HG03342 (cell line): ENCODE measurements at regions not wholly inside any gene's neighbourhood (a gene's known extent, or its start where the extent isn't known, plus 50 kb on each side); places are given as distances from the start of the nearest gene placed in this dataset.
"Not testable (repeated sequence)": the region's sequence is repeated elsewhere in the genome, so short reads cannot be mapped to it uniquely, and the experiment has no call there.

Experiments
- ATAC-seq: cut with Tn5 transposase; IDR thresholded peaks from one replicate; pipeline ENCODE4 v1.9.1; 2021; ENCODE audit warnings: mild to moderate bottlenecking, moderate library complexity; ENCODE audit not compliant: unreplicated experiment

- no peak for ATAC-seq
Observed at GRCh38 chr12:42932936-42933335, 343.4 kb upstream of the PRICKLE1 start.

GRCh38 chr12:42926232-42926631 lies 336.7 kb upstream of the PRICKLE1 start:
- ATAC-seq = no peak

GRCh38 chr12:42924482-42924881 lies 334.9 kb upstream of the PRICKLE1 start:
- no peak for ATAC-seq

GRCh38 chr12:42923583-42923982 lies 334.0 kb upstream of the PRICKLE1 start:
- ATAC-seq = no peak

GRCh38 chr12:42923156-42923555 lies 333.6 kb upstream of the PRICKLE1 start:
- ATAC-seq = no peak

GRCh38 chr12:42922505-42922850 lies 332.9 kb upstream of the PRICKLE1 start:
- no peak for ATAC-seq

GRCh38 chr12:42921741-42922504 lies 332.4 kb upstream of the PRICKLE1 start:
- no peak for ATAC-seq

GRCh38 chr12:42919691-42920090 lies 330.1 kb upstream of the PRICKLE1 start:
- no peak for ATAC-seq

GRCh38 chr12:42918443-42918842 lies 328.9 kb upstream of the PRICKLE1 start:
- no peak for ATAC-seq

GRCh38 chr12:42916143-42916542 lies 326.6 kb upstream of the PRICKLE1 start:
- ATAC-seq = no peak

GRCh38 chr12:42915426-42915825 lies 325.9 kb upstream of the PRICKLE1 start:
- no peak for ATAC-seq

- ATAC-seq = no peak
Observed at GRCh38 chr12:42912367-42912766, 322.8 kb upstream of the PRICKLE1 start.

GRCh38 chr12:42910656-42911055 lies 321.1 kb upstream of the PRICKLE1 start:
- no peak for ATAC-seq

- ATAC-seq = no peak
Observed at GRCh38 chr12:42908712-42909111, 319.2 kb upstream of the PRICKLE1 start.

- not testable (repeated sequence) for ATAC-seq
Observed at GRCh38 chr12:42906801-42907200, 317.3 kb upstream of the PRICKLE1 start.

GRCh38 chr12:42905419-42905705 lies 315.8 kb upstream of the PRICKLE1 start:
- ATAC-seq = no peak

- no peak for ATAC-seq
Observed at GRCh38 chr12:42904683-42905418, 315.3 kb upstream of the PRICKLE1 start.

- no peak for ATAC-seq
Observed at GRCh38 chr12:42903736-42904135, 314.2 kb upstream of the PRICKLE1 start.

GRCh38 chr12:42902001-42902400 lies 312.5 kb upstream of the PRICKLE1 start:
- no peak for ATAC-seq

- ATAC-seq = no peak
Observed at GRCh38 chr12:42893803-42894202, 304.3 kb upstream of the PRICKLE1 start.

- ATAC-seq = no peak
Observed at GRCh38 chr12:42892702-42893551, 303.4 kb upstream of the PRICKLE1 start.

GRCh38 chr12:42887657-42888056 lies 298.1 kb upstream of the PRICKLE1 start:
- ATAC-seq = no peak
